Right cardiac atrium (tissue), 5 donors: ENCODE measurements at regions not wholly inside any gene's neighbourhood (a gene's known extent, or its start where the extent isn't known, plus 50 kb on each side); places are given as distances from the start of the nearest gene placed in this dataset.
A peak's percentile ranks its signal among the peaks of the same experiment; 100 is the strongest.

Source experiments
- ATAC-seq, 2 donors: fragments of 200-7000 bp; cut with Tn5 transposase; one replicate each; pipeline versions ENCODE4 v1.8.0 to v1.9.1; 2020; ENCODE audit warnings: moderate library complexity in 2 of 2, mild to moderate bottlenecking in 1 of 2
- DNase-seq, 3 donors: peaks; one replicate each; pipeline ENCODE4 v3.0.0-alpha.2; 2020
- H3K27ac ChIP-seq: one replicate; pipeline ENCODE4 v1.5.1; 2013; ENCODE audit warnings: mild to moderate bottlenecking, low read length, control low read depth, moderate library complexity
- H3K27me3 ChIP-seq: one replicate; pipeline ENCODE4 v1.6.1; 2013; ENCODE audit not compliant: control insufficient read depth, insufficient read depth
- H3K4me1 ChIP-seq: one replicate; pipeline ENCODE4 v1.6.1; 2013; ENCODE audit warnings: low read length; ENCODE audit not compliant: control insufficient read depth, insufficient read depth
- H3K4me3 ChIP-seq: one replicate; pipeline ENCODE4 v1.5.1; 2013; ENCODE audit warnings: low read length, control low read depth
- H3K9me3 ChIP-seq: one replicate; pipeline ENCODE4 v1.6.1; 2013; ENCODE audit warnings: low read length; ENCODE audit not compliant: control insufficient read depth
- WGBS: extraction: QIAGEN DNeasy Blood & Tissue Kit; methylation state at CpG from one replicate; pipeline ENCODE4 v1.1.7; 2013; 5-methylcytosine and 5-hydroxymethylcytosine counted together
- intact Hi-C, 4 donors: fragments of 100-400 bp; cut with DNase I; formaldehyde crosslinking; loops; one replicate each; pipeline versions ENCODE4 v1.11.0 to v1.14.0; 2022 to 2023
- donor health status: healthy with polysubstance abuse.
- donor health status: DM: no; HTN: yes; CAD: no.
- donor health status: DM: no; HTN: no; CAD: no.
- donor health status: DM: no; HTN: yes; CAD: no; lungs with severe emphysema.
- donor health status: DM: yes; HTN: yes; CAD: no.

- no peaks in the 10 kb centered on the region for H3K27me3 ChIP-seq
- no peaks in the 10 kb centered on the region for H3K9me3 ChIP-seq
- 24% methylated on average over 1 of the region's 1 CpG for WGBS
- ATAC-seq (no peak), DNase-seq (no peak)
- H3K4me1 ChIP-seq, result no peaks in the 10 kb centered on the region
- H3K27ac ChIP-seq, result no peak overlapping the region
- intact Hi-C loops, result no loop called here
- no peak overlapping the region for H3K4me3 ChIP-seq
Observed at GRCh38 chr9:118401546-118401945, 697.3 kb downstream of the TLR4 start.

DNA sequence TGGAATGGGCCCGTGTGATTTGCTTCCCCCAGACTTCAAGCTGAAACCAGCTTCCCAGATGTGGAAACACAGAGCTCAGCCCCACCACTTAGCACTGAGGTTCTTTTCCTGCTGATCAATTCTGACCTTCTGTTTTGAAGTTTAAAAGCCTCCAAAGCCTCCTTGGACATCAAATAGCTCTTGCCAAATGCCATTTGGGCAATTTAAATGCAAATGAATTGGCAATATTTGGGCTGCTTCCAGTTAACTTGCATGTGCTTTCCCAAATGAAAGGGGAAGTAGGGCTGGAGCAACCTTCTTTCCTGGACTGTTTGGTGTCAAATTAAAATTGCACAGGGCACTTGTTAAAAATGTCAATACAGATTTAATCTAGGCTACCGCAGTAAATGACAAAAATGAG is 710.5 kb downstream of the TLR4 start:
- H3K9me3 ChIP-seq, result no peaks in the 10 kb centered on the region
- H3K27me3 ChIP-seq, result no peaks in the 10 kb centered on the region
- no peak for ATAC-seq
- DNase-seq, result no peak
- WGBS, result 55% methylated on average over 2 of the region's 2 CpGs
- H3K4me1 ChIP-seq, result no peaks in the 10 kb centered on the region
- H3K4me3 ChIP-seq, result no peak overlapping the region
- no peak overlapping the region for H3K27ac ChIP-seq
- intact Hi-C loops, result no loop called here

GRCh38 chr9:118418887-118419565 is 714.8 kb downstream of the TLR4 start:
- H3K27me3 ChIP-seq, result no peaks in the 10 kb centered on the region
- no peaks in the 10 kb centered on the region for H3K4me1 ChIP-seq
- peak in 1 of 2 donors; percentile 59 for ATAC-seq
- intact Hi-C loops, result no loop called here
- no peak overlapping the region for H3K4me3 ChIP-seq
- no peaks in the 10 kb centered on the region for H3K9me3 ChIP-seq
- peak overlapping the region; percentile 52 for H3K27ac ChIP-seq
- 78% methylated on average over 2 of the region's 2 CpGs for WGBS
- DNase-seq, result no peak

GRCh38 chr9:118419676-118420075 is 715.5 kb downstream of the TLR4 start:
- intact Hi-C loops, result no loop called here
- Histone ChIP-seq H3K9me3 (no peaks in the 10 kb centered on the region), H3K4me3 (no peak overlapping the region), H3K4me1 (no peaks in the 10 kb centered on the region), H3K27me3 (no peaks in the 10 kb centered on the region), H3K27ac (no peak overlapping the region)
- DNase-seq (no peak), ATAC-seq (no peak)
- 79% methylated on average over 1 of the region's 1 CpG for WGBS

DNA sequence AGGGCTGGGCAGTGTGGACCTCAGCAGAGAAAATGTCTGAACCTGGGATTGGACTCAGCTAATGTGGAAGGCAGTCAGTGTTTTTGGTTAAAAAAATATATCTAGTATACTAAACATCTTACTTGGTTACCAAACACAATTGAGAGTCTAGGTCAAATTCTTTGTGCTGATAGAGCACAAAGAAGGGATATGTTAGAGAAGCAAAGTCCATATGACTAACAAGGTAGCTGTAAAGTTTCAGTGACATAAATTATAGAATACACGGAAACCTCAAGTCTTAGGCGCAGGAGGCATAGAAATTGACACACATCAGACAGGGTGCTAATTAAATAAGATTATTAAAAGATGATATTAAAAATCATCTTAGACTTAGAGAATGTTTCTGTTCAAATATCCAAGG is 718.3 kb downstream of the TLR4 start:
- intact Hi-C loops, result no loop called here
- ATAC-seq (no peak), DNase-seq (no peak)
- Histone ChIP-seq H3K9me3 (no peaks in the 10 kb centered on the region), H3K4me3 (no peak overlapping the region), H3K4me1 (no peaks in the 10 kb centered on the region), H3K27me3 (no peaks in the 10 kb centered on the region), H3K27ac (no peak overlapping the region)
- WGBS, result 97% methylated on average over 2 of the region's 2 CpGs

GRCh38 chr9:118423021-118423420 is 718.8 kb downstream of the TLR4 start:
- 69% methylated on average over 3 of the region's 3 CpGs for WGBS
- H3K27ac ChIP-seq, result no peak overlapping the region
- no peaks in the 10 kb centered on the region for H3K9me3 ChIP-seq
- ATAC-seq, result no peak
- DNase-seq, result no peak
- intact Hi-C loops, result no loop called here
- no peaks in the 10 kb centered on the region for H3K4me1 ChIP-seq
- H3K27me3 ChIP-seq, result no peaks in the 10 kb centered on the region
- no peak overlapping the region for H3K4me3 ChIP-seq

GRCh38 chr9:118423721-118424120 is 719.5 kb downstream of the TLR4 start:
- no peaks in the 10 kb centered on the region for H3K27me3 ChIP-seq
- H3K4me3 ChIP-seq, result no peak overlapping the region
- no peak overlapping the region for H3K27ac ChIP-seq
- ATAC-seq (no peak), DNase-seq (no peak)
- 81% methylated on average over 4 of the region's 4 CpGs for WGBS
- H3K4me1 ChIP-seq, result no peaks in the 10 kb centered on the region
- no peaks in the 10 kb centered on the region for H3K9me3 ChIP-seq
- intact Hi-C loops, result no loop called here

DNA sequence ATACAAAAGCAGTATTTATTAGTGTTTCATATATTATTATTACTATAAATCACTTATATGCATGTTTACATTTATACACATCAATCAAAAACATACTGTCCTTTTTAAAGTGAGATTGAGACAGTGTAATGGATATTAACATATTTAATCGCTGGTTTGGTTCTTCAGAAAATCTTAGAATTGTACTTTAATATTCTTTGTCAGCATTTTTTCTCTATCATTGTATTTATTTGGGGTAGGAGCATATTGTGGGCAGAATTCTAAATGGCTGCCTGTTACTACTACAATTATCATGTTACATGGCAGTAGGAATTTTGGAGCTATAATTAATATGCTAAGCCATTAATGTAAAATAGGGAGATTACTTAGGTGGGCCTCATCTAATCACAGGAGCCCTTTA is 722.6 kb downstream of the TLR4 start:
- DNase-seq (no peak), ATAC-seq (no peak)
- no peaks in the 10 kb centered on the region for H3K9me3 ChIP-seq
- H3K27ac ChIP-seq, result no peak overlapping the region
- WGBS, result 75% methylated on average over 1 of the region's 1 CpG
- no peaks in the 10 kb centered on the region for H3K4me1 ChIP-seq
- intact Hi-C loops, result no loop called here
- no peaks in the 10 kb centered on the region for H3K27me3 ChIP-seq
- no peak overlapping the region for H3K4me3 ChIP-seq

GRCh38 chr9:118438810-118439209 is 734.6 kb downstream of the TLR4 start:
- no peaks in the 10 kb centered on the region for H3K4me1 ChIP-seq
- H3K9me3 ChIP-seq, result no peaks in the 10 kb centered on the region
- H3K27me3 ChIP-seq, result no peaks in the 10 kb centered on the region
- 77% methylated on average over 1 of the region's 1 CpG for WGBS
- ATAC-seq, result no peak
- no peak for DNase-seq
- H3K27ac ChIP-seq, result no peak overlapping the region
- intact Hi-C loops, result no loop called here
- H3K4me3 ChIP-seq, result no peak overlapping the region

DNA sequence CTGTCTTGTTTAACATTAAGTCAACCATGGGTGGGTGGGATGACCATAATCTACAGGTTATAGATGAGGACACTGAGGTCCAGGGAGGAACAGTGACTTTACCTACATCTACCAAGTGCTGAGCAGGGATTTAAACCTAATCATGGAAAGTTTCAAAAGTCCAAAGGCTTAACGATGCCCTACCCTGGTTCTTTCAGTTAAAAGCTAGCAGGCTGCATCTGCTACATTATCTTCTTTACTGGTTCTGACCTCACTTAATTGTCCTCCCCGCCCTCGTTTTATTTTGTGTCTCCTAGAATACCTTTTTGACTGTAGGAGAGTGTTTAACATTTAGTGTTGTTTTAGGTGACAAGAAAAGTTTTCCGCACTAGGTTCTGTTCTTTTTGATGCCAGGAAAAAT is 735.2 kb downstream of the TLR4 start:
- 83% methylated on average over 4 of the region's 4 CpGs for WGBS
- ATAC-seq (no peak), DNase-seq (no peak)
- Histone ChIP-seq H3K4me1 (no peaks in the 10 kb centered on the region), H3K9me3 (no peaks in the 10 kb centered on the region), H3K4me3 (no peak overlapping the region), H3K27ac (no peak overlapping the region), H3K27me3 (no peaks in the 10 kb centered on the region)
- intact Hi-C loops, result no loop called here

DNA sequence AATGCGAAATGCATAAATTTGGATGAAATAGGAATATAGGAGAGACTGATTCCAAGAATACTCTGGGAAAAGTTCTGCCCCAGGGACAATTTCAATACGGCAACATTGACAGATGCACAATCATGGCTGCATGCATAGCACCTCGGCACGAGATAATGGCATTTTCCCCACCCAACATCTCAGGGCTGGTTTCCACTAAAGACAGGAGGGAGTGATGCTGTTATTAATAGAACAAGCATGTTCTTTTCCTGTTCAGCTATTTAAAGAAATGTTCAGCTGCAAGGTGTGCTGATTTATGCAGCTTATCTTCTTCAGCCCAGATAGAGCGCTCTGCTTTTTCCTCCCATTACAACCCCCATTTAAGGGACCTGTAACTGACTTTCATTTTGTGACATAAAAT is 740.2 kb downstream of the TLR4 start:
- H3K27me3 ChIP-seq, result no peaks in the 10 kb centered on the region
- H3K9me3 ChIP-seq, result no peaks in the 10 kb centered on the region
- DNase-seq (no peak), ATAC-seq (peak in 1 of 2 donors; percentile 31)
- intact Hi-C loops, result loop anchor here in 1 of 4 donors (10.0 kb wide), 1 partner anchor 50 kb away; no protein-coding TSS in a partner anchor
- H3K4me1 ChIP-seq, result no peaks in the 10 kb centered on the region
- no peak overlapping the region for H3K27ac ChIP-seq
- no peak overlapping the region for H3K4me3 ChIP-seq
- 45% methylated on average over 5 of the region's 5 CpGs for WGBS
